HG03025 (cell line): ENCODE measurements at regions not wholly inside any gene's neighbourhood (a gene's known extent, or its start where the extent isn't known, plus 50 kb on each side); places are given as distances from the start of the nearest gene placed in this dataset.

Source experiments
- ATAC-seq: cut with Tn5 transposase; IDR thresholded peaks from one replicate; pipeline ENCODE4 v1.9.1; 2021; ENCODE audit warnings: mild to moderate bottlenecking, moderate library complexity; ENCODE audit not compliant: unreplicated experiment, low FRiP score

DNA sequence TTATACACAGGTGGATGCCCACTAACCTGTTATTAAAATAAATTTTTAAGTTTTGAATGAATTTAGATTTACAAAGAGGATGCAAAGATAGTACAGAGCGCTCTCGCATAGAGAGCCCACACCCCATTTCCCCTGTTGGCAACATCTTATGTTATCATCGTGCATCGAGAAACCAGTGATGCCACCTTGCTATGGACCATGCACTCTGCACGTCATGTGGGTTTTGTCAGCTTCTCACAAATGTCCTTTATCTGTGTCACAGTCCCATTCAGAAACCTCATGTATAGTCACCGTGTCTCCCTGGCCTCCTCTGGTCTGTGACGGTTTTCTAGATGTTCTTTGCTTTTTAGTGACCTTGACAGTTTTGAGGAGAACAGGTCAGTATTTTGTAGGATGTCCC is 60.0 kb downstream of the ING1 start:
- no peak for ATAC-seq

DNA sequence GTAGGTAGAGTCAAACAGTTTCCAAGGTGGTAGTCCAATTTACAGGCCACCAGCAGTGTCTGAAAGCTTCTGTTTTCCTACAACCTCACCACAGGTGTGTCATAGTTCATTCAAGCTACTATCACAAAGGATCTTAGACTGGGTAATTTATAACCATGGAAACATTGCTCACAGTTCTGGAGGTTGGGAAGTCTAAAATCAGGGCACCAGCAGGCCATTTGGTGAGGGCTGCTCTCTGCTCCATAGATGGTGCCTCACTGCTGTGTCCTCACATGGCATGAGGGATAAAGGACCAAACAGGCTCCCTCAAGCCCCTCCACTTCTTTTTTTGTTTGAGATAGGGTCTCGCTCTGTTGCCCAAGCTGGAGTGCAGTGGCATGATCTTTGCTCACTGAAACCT is 60.6 kb downstream of the ING1 start:
- ATAC-seq = no peak

DNA sequence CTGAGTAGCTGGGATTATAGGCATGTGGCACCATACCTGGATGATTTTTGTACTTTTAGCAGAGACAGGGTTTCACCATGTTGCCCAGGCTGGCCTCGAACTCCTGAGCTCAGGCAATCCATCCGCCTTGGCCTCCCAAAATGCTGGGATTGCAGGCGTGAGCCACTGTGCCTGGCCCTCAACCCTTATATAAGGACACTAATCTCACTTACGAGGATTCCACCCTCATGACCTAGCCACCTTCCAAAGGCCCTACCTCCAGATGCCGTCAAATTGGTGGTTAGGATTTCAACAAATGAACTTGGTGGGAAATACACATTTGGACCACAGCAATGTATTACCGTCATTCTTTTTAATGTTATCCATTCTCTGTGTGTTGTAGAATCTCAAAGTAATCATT is 61.0 kb downstream of the ING1 start:
- ATAC-seq = no peak

DNA sequence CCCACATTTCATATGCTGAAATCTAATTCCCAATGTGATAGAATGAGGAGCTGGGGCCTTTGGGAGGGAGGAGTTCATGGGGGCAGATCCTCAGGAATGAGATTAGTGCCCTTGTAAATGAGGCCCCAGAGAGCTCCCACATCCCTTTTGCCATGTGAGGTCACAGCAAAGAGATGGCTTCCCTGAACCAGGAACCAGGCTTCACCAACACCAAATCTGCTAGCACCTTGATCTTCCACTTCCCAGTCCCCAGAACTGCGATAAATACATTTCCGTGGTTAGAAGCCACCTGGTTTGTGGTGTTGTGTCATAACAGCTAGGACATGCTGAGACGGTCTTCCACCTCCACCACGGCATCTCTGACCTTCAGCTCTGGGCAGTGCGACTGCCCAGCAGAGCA is 62.1 kb downstream of the ING1 start:
- ATAC-seq = no peak

DNA sequence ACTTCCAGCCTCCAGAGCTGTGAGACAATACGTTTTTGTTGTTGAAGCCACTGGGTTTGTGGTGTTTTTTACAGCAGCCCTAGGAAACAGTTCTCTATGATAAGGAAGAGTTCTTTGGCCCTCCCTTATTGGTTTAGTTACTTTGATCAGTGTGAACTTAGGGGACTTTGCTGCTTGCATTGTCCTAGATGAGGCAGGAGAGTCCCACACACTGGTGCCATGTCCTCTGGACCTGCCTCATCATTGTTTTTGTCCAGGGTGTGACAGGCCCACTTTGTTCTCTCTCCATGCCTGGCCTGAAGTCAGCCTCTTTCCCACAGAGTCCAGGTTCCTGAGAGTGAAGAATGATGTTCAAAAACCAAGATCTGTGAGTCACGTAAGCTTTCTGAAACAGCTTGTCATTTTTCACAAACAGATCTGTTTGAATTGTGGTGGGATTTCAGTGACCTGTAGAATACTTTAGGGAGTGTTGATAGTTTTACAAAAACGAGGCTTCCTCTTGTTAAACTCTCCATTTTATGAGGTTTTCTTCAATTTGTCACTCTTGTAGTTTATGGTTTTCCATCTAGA is 63.8 kb downstream of the ING1 start:
- no peak for ATAC-seq

DNA sequence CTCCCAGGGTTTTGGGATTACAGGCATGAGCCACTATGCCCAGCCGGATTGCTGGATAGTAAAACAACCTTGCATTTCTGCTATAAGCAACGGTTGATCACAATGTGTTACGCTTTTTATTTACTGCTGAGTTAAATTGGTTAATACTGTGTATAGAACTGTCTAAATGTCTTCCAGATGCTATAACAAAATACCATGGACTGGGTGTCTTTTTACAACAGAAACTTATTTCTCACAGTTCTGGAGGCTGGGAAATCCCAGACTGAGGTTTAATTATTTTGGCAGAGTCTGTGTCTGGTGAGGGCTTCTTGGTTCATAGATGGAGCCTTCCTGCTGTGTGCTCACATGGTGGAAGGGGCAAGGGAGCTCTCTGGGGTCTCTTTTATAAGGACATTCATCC is 65.5 kb downstream of the ING1 start:
- no peak for ATAC-seq

DNA sequence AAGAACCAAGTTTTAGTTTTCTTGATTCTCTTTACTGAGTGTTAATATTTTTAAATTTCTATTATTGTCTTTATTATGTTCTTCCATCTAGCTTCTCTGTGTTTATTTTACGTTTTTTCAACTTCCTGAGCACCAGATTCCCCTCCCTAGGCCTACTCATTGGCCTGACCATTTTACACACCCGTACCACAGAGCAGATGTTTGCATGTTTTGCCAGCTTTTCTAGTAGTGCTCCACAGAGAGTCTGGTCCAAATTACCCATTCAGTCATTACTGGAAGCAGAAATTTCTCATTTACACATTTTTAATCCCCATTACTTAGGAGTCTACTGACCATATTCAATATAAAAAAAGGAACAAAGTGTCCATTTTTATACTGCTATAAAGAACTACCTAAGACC is 66.9 kb downstream of the ING1 start:
- ATAC-seq = no peak

DNA sequence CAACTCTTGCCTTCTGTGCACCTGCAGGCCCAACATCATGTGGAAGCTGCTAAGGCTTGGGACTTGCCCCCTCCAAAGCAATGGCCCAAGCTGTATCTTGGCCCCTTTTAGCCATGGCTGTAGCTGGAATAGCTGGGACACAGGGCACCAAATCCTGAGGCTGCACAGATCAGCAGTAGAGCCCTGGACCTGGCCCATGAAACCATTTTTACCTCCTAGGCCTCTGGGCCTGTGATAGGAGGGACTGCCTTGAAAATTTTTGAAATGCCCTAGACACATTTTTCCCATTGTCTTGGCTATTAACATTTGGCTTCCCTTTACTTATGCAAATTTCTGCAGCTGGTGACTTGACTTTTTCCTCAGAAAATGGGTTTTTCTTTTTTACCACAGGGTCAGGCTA is 68.7 kb downstream of the ING1 start:
- ATAC-seq = no peak

DNA sequence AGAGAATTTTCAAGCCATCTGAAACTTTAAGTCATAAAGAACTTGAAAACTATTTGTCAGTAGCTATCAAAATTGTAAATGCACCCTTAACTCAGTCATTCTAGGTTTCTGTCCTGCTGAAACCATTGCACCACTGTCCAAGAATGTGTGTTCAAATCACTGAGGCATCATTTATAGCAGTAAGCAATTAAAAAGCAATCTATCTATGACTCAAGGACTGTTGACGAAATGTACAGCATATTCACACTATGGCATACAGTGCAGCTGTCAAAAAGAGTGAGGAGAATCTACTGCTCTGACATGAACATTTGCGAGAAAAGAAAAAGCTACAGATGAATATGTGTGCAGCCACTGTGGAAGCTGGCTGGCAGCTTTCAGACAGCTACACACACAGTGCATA is 71.2 kb downstream of the ING1 start:
- no peak for ATAC-seq

DNA sequence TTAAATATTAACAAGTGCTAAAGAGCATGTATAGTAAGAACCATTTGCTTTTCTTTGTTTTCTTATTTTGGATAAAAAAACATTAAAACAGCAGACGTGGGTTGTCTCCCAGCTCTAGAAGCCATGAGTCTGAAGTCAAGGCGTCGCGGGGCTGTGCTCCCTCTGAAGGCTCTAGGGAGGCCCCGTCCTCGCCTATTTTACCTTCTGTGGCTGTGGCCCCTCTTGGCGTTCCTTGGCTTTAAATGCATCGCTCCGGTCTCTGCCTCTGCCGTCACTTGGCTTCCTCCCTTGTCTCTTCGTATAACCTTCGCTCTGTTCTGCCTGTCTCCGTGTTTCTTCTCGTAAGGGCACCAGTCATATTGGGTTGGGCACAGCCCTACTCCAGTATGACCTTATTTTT is 75.3 kb downstream of the ING1 start:
- no peak for ATAC-seq

DNA sequence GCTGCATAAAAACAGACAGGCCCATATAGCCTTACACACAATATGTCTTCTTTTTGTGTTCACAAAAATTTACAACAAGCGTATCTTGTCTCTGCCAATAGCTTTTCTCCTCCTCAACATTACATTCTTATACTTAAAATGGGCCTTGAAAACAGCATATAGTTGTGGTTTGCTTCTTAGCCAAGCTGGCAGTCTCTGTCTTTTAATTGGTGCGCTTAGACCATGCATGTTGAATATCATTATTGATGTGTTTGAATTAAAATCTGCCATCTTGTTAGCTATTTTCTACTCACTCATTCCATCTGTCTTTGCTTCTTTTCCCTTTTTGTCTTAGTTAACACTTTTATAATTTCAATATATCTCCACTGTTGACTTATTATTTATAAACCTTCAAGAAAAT is 76.4 kb downstream of the ING1 start:
- ATAC-seq = no peak

DNA sequence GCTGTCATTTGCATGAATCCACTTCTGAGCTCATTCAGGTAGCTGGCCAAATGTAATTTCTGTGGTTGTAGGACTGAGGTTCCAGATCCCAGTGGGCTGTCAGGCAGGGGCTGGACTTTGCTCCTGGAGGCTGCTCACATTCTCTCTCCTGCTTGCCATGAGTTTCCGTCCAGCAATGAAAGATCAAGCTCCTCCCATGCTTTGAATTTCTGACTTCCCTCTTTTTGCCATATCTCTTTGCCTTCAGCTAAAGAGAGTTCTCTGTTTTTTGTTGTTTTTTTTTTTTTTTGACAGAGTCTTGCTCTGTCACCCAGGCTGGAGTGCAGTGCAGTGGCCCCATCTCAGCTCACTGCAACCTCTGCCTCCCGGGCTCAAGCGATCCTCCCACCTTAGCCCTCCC is 76.9 kb downstream of the ING1 start:
- no peak for ATAC-seq

DNA sequence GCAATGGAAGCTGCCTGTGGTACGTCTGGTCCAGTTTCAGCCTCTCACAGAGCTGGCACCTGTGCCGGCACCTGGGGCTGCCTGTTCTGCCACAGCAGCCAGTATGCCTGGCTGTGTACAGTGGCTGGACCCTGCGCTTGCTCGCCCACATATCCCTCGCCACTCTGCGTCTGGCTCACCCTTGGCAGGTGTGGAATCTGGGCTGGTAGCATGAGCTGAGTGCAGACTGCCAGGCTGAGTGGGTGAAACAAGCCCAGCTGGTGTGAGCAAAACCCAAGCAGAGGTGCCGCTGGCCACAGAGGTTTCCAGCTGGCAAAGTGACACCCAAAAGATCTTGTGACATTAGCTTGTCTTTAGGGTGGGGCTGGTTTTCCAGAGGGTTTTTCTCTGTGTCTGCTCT is 80.7 kb downstream of the ING1 start:
- ATAC-seq = no peak

DNA sequence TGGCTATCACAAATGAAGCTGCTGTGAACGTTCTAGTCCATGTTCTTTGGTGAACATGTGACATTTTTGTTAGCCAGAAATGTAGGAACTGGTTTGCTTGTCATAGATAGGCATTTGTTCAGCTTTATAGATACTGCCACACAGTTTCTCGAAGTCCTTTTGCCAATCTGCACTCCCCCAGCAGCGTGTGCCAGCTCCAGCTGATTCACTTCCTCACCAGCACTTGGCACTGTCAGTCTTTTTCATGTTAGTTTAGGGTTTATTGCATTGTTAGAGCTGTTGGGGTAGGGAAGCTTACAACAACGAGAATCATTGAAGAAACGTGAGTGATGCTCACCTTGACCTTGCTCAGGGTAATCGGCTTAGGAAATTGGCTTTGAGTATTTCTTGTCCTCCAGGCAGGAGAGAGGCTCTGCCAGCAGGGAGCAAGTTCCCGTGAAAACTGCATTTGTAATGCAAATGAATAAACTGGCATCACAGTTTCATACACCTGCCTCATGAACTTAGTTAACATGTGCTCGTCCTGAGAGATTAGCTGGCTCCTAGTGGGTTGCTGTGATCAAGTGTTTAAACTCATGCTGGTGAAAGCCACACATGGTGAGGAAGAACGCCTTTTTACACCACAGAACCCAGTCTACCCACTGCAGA is 83.9 kb downstream of the ING1 start:
- no peak for ATAC-seq

DNA sequence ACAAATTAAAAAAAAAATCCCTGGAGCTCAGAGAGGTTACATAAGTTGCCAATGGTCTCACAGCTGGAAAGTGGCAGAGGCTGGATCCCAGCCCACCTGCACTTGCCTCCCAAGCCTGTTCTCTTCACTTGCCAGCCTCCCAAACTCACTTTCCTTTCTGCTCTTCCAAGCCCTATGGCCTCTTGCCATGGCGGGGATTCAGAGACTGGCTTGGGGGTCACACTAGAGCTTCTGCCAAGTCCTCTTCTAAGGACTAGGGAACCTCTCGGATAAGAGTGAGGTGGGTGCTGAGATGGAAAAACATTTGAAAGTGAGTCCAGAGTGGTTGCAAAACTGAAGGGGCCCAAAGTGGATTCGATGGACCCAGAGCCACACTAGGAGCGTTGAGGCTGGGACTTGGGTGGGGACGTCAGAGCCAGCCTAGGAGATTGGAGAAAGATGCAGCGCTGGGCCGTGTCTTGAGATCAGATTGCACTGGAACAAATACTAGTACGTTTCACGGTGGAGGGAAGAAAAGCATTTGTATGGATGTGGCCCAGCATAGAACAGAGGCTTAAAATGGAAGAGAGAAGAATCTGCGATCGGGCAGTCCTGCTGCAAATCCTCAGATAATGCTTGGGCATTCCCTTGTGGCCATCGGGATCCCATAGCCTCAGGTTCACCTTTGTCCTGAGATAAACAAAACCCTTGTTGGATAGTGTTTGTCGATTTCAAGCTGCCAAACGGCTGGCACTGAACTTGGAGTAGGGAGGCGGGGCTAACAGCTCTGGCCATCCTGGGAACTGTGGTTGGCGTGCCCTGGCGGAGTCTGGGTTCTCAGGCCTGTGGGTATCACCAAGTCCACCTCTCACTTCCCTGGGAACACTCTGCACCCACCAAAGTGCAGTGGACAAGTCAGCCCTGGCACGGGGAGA is 84.8 kb downstream of the ING1 start:
- no peak for ATAC-seq

DNA sequence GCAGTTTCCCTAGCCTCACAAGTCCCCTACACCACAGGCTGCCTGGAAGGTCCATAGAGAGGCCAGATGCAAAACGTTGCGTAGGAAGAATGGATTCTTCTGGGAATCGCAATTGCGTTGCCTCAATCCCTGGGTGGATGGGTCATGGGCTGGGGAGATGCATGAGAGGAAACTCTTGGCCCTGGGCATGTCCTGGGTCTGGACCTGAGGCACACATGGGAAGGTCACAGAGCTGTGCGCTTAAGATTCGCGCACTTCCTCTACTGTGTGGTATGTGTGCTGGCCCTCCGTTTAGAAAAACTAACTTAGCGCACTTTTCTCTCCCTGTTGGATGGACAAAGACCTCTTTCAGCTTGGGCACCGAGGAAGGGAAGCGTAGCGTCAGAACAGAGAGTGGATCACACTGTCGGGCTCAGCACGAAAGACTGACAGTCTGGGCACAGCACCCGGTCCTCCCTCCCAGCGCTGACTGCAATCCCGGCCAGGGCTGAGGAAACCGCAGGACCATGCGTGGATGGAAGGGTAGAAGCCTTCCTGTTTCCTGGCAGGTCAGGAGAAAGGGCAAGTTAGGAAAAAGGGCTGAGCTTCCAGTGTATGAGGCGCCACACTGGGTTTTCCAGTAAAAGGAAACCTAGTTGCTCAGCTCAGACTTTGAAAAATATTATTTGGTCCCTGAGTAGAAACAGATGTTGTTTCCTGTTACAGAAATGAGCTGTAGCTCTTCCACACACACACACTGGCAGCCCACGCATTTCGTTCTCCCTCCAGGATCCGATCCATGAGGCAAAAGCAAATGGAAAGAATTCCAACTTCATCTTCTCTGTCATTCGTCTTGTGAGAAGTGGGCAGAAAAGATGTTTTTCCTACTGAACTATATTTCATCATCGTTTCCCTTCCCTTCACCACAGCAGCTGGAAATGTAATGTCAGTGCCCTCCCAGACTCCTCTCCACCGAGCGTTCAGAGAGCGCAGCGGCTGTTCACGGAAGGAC is 86.0 kb downstream of the ING1 start:
- ATAC-seq = no peak

DNA sequence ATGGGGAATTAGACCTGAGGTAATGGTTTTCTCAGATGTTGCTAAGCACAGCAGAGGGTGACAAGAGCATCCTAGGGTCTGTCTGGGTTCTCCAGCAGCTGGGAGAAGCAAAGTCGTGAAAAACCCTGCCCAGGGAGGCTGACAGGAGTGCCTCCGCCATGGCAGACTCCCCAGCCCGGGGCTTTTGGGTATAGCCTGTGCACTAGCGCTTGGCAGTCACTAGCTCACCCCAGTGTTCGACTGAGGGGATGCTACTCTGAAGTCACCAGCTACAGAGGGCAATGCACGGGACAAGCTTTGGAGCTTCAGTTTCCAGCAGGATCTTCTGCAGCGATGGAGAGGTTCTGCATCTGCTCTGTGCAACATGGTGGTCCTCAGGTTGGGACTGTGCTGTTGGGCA is 87.5 kb downstream of the ING1 start:
- no peak for ATAC-seq

DNA sequence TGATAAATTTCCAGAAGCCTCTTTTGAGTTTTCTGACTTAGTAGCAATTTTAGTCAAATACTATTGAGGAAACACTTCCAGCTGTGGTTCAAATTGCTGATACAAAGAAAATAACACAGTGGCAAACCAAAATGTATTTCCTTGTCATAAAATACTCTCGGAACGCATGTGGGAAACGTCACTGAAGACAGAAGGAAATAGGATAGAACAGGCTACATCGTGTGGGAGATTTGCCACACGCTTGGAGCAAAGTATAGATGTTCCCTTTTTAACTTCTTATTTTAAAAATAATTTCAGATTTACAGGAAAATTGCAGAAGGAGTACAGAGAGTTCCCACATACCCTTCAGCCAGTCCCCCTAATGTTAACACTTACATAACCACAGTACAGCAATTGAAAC is 88.8 kb downstream of the ING1 start:
- ATAC-seq = no peak

DNA sequence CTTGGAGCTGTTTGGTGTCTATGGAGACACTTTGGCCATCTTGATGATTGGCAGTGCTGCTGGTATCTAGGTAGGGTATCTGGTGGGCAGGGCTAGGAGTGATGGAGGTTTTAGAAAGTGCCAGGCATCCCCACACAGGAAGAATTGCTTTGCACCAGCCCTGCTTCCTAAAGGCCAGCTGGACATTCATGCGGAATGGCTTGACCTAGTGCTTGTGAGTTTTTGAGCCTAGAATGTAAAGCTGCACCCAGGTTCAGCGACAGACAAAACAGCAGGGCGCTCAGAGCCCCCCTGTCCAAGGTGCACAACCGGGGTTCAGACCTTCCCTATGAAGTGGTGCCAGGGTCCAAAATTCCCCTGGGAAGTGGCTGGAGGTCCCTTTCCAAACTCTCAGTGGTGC is 93.1 kb downstream of the ING1 start:
- no peak for ATAC-seq

DNA sequence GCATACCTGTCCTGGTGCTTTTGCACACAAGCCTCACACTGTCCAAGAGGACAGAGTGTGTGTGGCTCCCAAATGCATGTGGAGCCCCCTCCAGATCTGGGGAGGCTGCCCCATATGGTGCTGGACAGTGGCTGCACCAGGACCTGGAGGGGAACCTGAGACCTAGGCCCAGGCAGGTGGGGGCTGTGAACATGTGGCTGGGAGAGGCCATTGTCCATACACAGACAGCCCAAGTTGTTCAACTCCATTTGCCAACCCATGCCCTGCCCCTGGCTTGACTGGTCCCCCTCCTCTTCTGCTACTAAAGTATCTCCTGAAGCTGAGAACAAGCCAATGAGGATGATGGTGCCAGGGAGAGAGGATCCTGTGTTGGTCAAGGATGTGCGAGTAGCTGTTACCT is 94.0 kb downstream of the ING1 start:
- ATAC-seq = no peak

DNA sequence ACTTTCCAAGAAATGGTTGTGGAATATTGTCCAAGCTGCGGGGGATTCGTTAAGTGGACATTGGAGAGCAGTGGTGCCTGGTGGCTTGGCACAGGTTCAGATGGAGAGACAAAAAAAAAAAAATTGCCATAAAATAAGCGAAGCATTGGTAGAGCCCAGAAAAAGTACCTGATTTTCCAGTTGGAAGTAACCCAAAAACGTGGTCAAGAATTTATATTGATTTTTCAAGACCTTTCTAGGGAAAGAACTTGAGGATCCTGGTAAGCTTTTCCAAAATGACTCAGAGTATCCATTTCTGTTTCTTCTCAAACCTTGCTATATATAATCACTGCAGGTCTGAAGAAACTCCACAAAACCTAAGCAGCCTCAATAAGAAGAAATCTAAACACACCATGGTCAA is 94.6 kb downstream of the ING1 start:
- ATAC-seq = no peak
